Adrenal gland (tissue), 9 donors: ENCODE measurements at regions not wholly inside any gene's neighbourhood (a gene's known extent, or its start where the extent isn't known, plus 50 kb on each side); places are given as distances from the start of the nearest gene placed in this dataset.

Source experiments
- DNase-seq, 7 donors: peaks; one replicate each; pipeline ENCODE4 v3.0.0-alpha.2; 2019 to 2020
- H3K27ac ChIP-seq, 5 donors: fragments of 200-600 bp; sonication (generic) in 4 of 5; 1 replicate in 3 of 5; 2 replicates in 2 of 5; pipeline versions ENCODE4 v1.5.1 to v1.8.0; 2016 to 2020; ENCODE audit warnings: mild to moderate bottlenecking in 1 of 5
- H3K27me3 ChIP-seq: fragments of 200-600 bp; 2 replicates; pipeline ENCODE4 v1.8.0; 2021
- H3K36me3 ChIP-seq, 2 donors: fragments of 200-600 bp; replicated peaks in 1 of 2; 1 replicate in 1 of 2; 2 replicates in 1 of 2; pipeline versions ENCODE4 v1.5.1 to v1.8.0; 2018 to 2022
- H3K4me1 ChIP-seq, 2 donors: fragments of 200-600 bp; replicated peaks in 1 of 2; 1 replicate in 1 of 2; 2 replicates in 1 of 2; pipeline versions ENCODE4 v1.5.1 to v1.8.0; 2018 to 2021
- H3K4me3 ChIP-seq, 4 donors: fragments of 200-600 bp; sonication (generic) in 3 of 4; one replicate each; pipeline ENCODE4 v1.5.1; 2016 to 2018
- H3K9me3 ChIP-seq, 3 donors: fragments of 200-600 bp; sonication (generic) in 1 of 3; replicated peaks in 1 of 3; 1 replicate in 2 of 3; 2 replicates in 1 of 3; pipeline versions ENCODE4 v1.5.1 to v1.8.0; 2016 to 2021
- POLR2A ChIP-seq, 2 donors: fragments of 450-650 bp; IDR thresholded peaks; one replicate each; pipeline ENCODE4 v1.6.1; 2017; ENCODE audit warnings: antibody characterized with exemption in 2 of 2, mild to moderate bottlenecking in 2 of 2, moderate library complexity in 1 of 2
- WGBS, 4 donors: extraction: QIAGEN DNeasy Blood & Tissue Kit in 2 of 4; methylation state at CpG; one replicate each; pipeline versions ENCODE4 v1.1.5 to v1.1.7; 2013 to 2017; 5-methylcytosine and 5-hydroxymethylcytosine counted together
- intact Hi-C, 2 donors: fragments of 100-400 bp; cut with DNase I; formaldehyde crosslinking; loops; one replicate each; pipeline versions ENCODE4 v1.14.1 to v1.15.0; 2022 to 2023
- TF ChIP-seq, protein P1 (sequence below), 6 experiments: fragments of 450-650 bp in 4 of 6; fragments of 200-600 bp in 2 of 6; sonication (generic) in 1 of 6; IDR thresholded peaks; 1 replicate in 5 of 6; 2 replicates in 1 of 6; pipeline versions ENCODE4 v1.5.1 to v1.8.0; 2016 to 2021; ENCODE audit warnings: antibody characterized with exemption in 6 of 6, mild to moderate bottlenecking in 2 of 6, moderate library complexity in 1 of 6
- donor health status: healthy with polysubstance abuse.
- donor health status: Bipolar disorder and iron deficiency.
- donor health status: DM: yes; HTN: yes; CAD: no.
- donor health status: DM: no; HTN: no; CAD: no.
- donor health status: DM: no; HTN: no; CAD: no.

DNA sequence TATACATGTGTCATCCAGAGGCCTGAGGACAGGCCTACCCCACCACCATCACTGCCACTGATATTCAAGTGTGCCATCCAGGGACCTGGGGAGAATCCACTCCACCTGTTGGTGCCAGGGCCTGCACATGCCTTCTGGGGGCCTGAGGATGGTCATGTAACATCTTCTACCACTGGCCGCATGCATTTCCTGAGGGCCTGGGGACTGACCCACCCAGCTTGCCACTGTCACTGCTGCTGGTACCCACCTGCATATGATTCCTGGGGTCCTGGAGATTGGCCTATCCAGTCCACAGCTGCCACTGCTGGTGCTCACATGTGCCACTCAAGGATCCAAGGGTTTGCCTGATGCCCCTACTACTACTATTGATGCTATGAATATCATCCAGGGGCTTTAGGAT, 184.3 kb upstream of the SYNCRIP start:
- intact Hi-C loops = no loop called here
- 94 to 100% methylated on average over 1 of the region's 1 CpG; no CpG with 5 or more reads in 2 of the 4 donors for WGBS, 4 donors
- peaks cover 0 to 9% (median 0%) of the 10 kb centered on the region in 3 donors for H3K9me3 ChIP-seq
- TF ChIP-seq, protein P1, sequence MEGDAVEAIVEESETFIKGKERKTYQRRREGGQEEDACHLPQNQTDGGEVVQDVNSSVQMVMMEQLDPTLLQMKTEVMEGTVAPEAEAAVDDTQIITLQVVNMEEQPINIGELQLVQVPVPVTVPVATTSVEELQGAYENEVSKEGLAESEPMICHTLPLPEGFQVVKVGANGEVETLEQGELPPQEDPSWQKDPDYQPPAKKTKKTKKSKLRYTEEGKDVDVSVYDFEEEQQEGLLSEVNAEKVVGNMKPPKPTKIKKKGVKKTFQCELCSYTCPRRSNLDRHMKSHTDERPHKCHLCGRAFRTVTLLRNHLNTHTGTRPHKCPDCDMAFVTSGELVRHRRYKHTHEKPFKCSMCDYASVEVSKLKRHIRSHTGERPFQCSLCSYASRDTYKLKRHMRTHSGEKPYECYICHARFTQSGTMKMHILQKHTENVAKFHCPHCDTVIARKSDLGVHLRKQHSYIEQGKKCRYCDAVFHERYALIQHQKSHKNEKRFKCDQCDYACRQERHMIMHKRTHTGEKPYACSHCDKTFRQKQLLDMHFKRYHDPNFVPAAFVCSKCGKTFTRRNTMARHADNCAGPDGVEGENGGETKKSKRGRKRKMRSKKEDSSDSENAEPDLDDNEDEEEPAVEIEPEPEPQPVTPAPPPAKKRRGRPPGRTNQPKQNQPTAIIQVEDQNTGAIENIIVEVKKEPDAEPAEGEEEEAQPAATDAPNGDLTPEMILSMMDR (IDR thresholded peaks at IDR 0.05) = no peak
- TF ChIP-seq POLR2A (IDR thresholded peaks at IDR 0.05) = no peak
- no peak for DNase-seq
- no peak overlapping the region for H3K27ac ChIP-seq
- H3K27me3 ChIP-seq = no peaks in the 10 kb centered on the region
- no peak overlapping the region for H3K4me3 ChIP-seq
- no peaks in the 10 kb centered on the region for H3K36me3 ChIP-seq
- no peaks in the 10 kb centered on the region for H3K4me1 ChIP-seq

- Histone ChIP-seq H3K4me1 (no peaks in the 10 kb centered on the region), H3K4me3 (no peak overlapping the region), H3K27ac (no peak overlapping the region), H3K27me3 (no peaks in the 10 kb centered on the region), H3K9me3 (peaks cover 0 to 9% (median 0%) of the 10 kb centered on the region in 3 donors), H3K36me3 (no peaks in the 10 kb centered on the region)
- no peak for DNase-seq
- TF ChIP-seq, protein P1 (IDR thresholded peaks at IDR 0.05) = no peak
- TF ChIP-seq POLR2A (IDR thresholded peaks at IDR 0.05) = no peak
- WGBS, 4 donors = 57 to 96% (median 75%) methylated on average over 1 of the region's 1 CpG
- intact Hi-C loops = no loop called here
Measured at GRCh38 chr6:85824329-85824728, 181.6 kb upstream of the SYNCRIP start.

GRCh38 chr6:85810558-85810957, 167.9 kb upstream of the SYNCRIP start:
- H3K9me3 ChIP-seq = no peaks in the 10 kb centered on the region
- WGBS, 4 donors = 47 to 75% (median 67%) methylated on average over 1 of the region's 1 CpG
- H3K4me3 ChIP-seq = no peak overlapping the region
- no peak overlapping the region for H3K27ac ChIP-seq
- H3K36me3 ChIP-seq = no peaks in the 10 kb centered on the region
- H3K4me1 ChIP-seq = no peaks in the 10 kb centered on the region
- H3K27me3 ChIP-seq = no peaks in the 10 kb centered on the region
- DNase-seq = no peak
- intact Hi-C loops = no loop called here
- TF ChIP-seq POLR2A (IDR thresholded peaks at IDR 0.05) = no peak
- TF ChIP-seq, protein P1 (IDR thresholded peaks at IDR 0.05) = no peak

GRCh38 chr6:85803721-85804120, 161.0 kb upstream of the SYNCRIP start:
- no peaks in the 10 kb centered on the region for H3K36me3 ChIP-seq
- no peak for DNase-seq
- intact Hi-C loops = no loop called here
- no peak for TF ChIP-seq POLR2A (IDR thresholded peaks at IDR 0.05)
- TF ChIP-seq, protein P1 (IDR thresholded peaks at IDR 0.05) = no peak
- WGBS, 4 donors = 32 to 58% (median 44%) methylated on average over 1 of the region's 1 CpG
- no peak overlapping the region for H3K27ac ChIP-seq
- no peak overlapping the region for H3K4me3 ChIP-seq
- H3K9me3 ChIP-seq = no peaks in the 10 kb centered on the region
- no peaks in the 10 kb centered on the region for H3K27me3 ChIP-seq
- no peaks in the 10 kb centered on the region for H3K4me1 ChIP-seq
